Testis (tissue), 2 donors: ENCODE measurements at regions not wholly inside any gene's neighbourhood (a gene's known extent, or its start where the extent isn't known, plus 50 kb on each side); places are given as distances from the start of the nearest gene placed in this dataset.

ENCODE experiments used
- DNase-seq: peaks from one replicate; pipeline ENCODE4 v3.0.0-alpha.2; 2019
- H3K27ac ChIP-seq, 2 donors: fragments of 200-600 bp; sonication (generic); one replicate each; pipeline ENCODE4 v1.5.1; 2019
- H3K27me3 ChIP-seq: fragments of 200-600 bp; sonication (generic); one replicate; pipeline ENCODE4 v1.5.1; 2019
- H3K36me3 ChIP-seq: fragments of 200-600 bp; sonication (generic); one replicate; pipeline ENCODE4 v1.5.1; 2017; ENCODE audit warnings: low read depth; ENCODE audit errors: missing control alignments
- H3K4me1 ChIP-seq: fragments of 200-600 bp; sonication (generic); one replicate; pipeline ENCODE4 v1.5.1; 2019
- H3K4me3 ChIP-seq, 2 donors: fragments of 200-600 bp; sonication (generic); one replicate each; pipeline ENCODE4 v1.5.1; 2017 to 2019
- H3K9me3 ChIP-seq: fragments of 200-600 bp; sonication (generic); one replicate; pipeline ENCODE4 v1.5.1; 2017
- CTCF ChIP-seq, 3 experiments: fragments of 450-650 bp in 2 of 3; fragments of 200-600 bp in 1 of 3; sonication (generic) in 1 of 3; IDR thresholded peaks; one replicate each; pipeline ENCODE4 v1.5.1; 2016 to 2019; ENCODE audit warnings: antibody characterized with exemption in 3 of 3, mild to moderate bottlenecking in 2 of 3, moderate library complexity in 1 of 3
- POLR2A ChIP-seq: fragments of 450-650 bp; IDR thresholded peaks from one replicate; pipeline ENCODE4 v1.6.1; 2017; ENCODE audit warnings: antibody characterized with exemption, mild to moderate bottlenecking, moderate library complexity
- WGBS, 2 donors: methylation state at CpG; one replicate each; pipeline ENCODE4 v1.1.5; 2018; 5-methylcytosine and 5-hydroxymethylcytosine counted together
- intact Hi-C: fragments of 100-400 bp; cut with DNase I; formaldehyde crosslinking; loops from one replicate; pipeline ENCODE4 v1.15.1; 2023; ENCODE audit warnings: low total_unique reads

GRCh38 chr17:77301694-77302266 lies 161.0 kb downstream of the SEC14L1 start:
- Histone ChIP-seq H3K27me3 (no peaks in the 10 kb centered on the region), H3K4me3 (no peak overlapping the region), H3K36me3 (no peaks in the 10 kb centered on the region), H3K9me3 (no peaks in the 10 kb centered on the region), H3K4me1 (peaks cover 4% of the 10 kb centered on the region), H3K27ac (no peak overlapping the region)
- TF ChIP-seq CTCF (IDR thresholded peaks at IDR 0.05) (no peak), POLR2A (no peak)
- 82 to 87% methylated on average over 8 of the region's 8 CpGs for WGBS, 2 donors
- intact Hi-C loops, result no loop called here
- no peak for DNase-seq

GRCh38 chr17:77302682-77303081 lies 161.9 kb downstream of the SEC14L1 start:
- DNase-seq, result no peak
- no peaks in the 10 kb centered on the region for H3K36me3 ChIP-seq
- intact Hi-C loops, result no loop called here
- WGBS, 2 donors, result 92 to 95% methylated on average over 8 of the region's 8 CpGs
- no peaks in the 10 kb centered on the region for H3K9me3 ChIP-seq
- no peak overlapping the region for H3K4me3 ChIP-seq
- peaks cover 6% of the 10 kb centered on the region for H3K4me1 ChIP-seq
- no peaks in the 10 kb centered on the region for H3K27me3 ChIP-seq
- no peak for TF ChIP-seq CTCF (IDR thresholded peaks at IDR 0.05)
- no peak for TF ChIP-seq POLR2A
- no peak overlapping the region for H3K27ac ChIP-seq

- Histone ChIP-seq H3K27me3 (no peaks in the 10 kb centered on the region), H3K36me3 (no peaks in the 10 kb centered on the region), H3K27ac (no peak overlapping the region), H3K9me3 (no peaks in the 10 kb centered on the region), H3K4me1 (peaks cover 6% of the 10 kb centered on the region), H3K4me3 (no peak overlapping the region)
- intact Hi-C loops, result no loop called here
- WGBS, 2 donors, result 94 to 96% methylated on average over 6 of the region's 6 CpGs
- no peak for DNase-seq
- TF ChIP-seq CTCF (IDR thresholded peaks at IDR 0.05) (no peak), POLR2A (no peak)
Observed at GRCh38 chr17:77303620-77304019, 162.9 kb downstream of the SEC14L1 start.

GRCh38 chr17:77304051-77304745 lies 163.4 kb downstream of the SEC14L1 start:
- Histone ChIP-seq H3K4me3 (no peak overlapping the region), H3K27me3 (no peaks in the 10 kb centered on the region), H3K4me1 (peaks cover 10% of the 10 kb centered on the region), H3K9me3 (no peaks in the 10 kb centered on the region), H3K36me3 (no peaks in the 10 kb centered on the region), H3K27ac (no peak overlapping the region)
- DNase-seq, result no peak
- intact Hi-C loops, result no loop called here
- WGBS, 2 donors, result 72 to 78% methylated on average over 17 of the region's 17 CpGs
- TF ChIP-seq POLR2A (no peak), CTCF (IDR thresholded peaks at IDR 0.05) (no peak)
